ENCODE measurements at regions not wholly inside any gene's neighbourhood (a gene's known extent, or its start where the extent isn't known, plus 50 kb on each side); places are given as distances from the start of the nearest gene placed in this dataset.

DNA sequence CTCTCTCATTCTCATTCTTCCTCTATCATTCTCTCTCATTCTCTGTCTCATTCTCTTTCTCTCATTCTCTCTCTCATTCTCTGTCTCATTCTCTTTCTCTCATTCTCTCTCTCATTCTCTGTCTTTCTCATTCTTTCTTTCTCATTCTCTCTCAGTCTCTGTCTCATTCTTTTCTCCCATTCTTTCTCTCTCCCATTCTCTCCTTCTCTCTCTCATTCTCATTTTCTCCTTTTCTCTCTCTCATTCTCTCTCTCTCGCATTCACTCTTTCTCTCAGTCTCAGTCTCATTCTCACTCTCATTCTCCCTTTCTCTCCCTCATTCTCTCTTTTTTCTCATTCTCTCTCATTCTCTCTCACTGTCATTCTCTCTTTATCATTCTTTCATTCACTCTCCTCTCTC is 152.0 kb upstream of the UQCRFS1 start:
- DNase-seq: no peak
- Histone ChIP-seq H3K4me3 (no peak overlapping the region), H3K27me3 (peaks cover 0 to 15% (median 4%) of the 10 kb centered on the region in 3 donors), H3K36me3 (no peaks in the 10 kb centered on the region), H3K9me3 (peaks cover 0 to 5% (median 0%) of the 10 kb centered on the region in 4 donors), H3K4me1 (no peaks in the 10 kb centered on the region), H3K27ac (no peak overlapping the region)
- 88 to 94% methylated on average over 1 of the region's 1 CpG for WGBS, 2 donors
- no peak for TF ChIP-seq POLR2AphosphoS5 (IDR thresholded peaks at IDR 0.05)
- TF ChIP-seq EP300 (IDR thresholded peaks at IDR 0.05): no peak
- TF ChIP-seq, protein P1, sequence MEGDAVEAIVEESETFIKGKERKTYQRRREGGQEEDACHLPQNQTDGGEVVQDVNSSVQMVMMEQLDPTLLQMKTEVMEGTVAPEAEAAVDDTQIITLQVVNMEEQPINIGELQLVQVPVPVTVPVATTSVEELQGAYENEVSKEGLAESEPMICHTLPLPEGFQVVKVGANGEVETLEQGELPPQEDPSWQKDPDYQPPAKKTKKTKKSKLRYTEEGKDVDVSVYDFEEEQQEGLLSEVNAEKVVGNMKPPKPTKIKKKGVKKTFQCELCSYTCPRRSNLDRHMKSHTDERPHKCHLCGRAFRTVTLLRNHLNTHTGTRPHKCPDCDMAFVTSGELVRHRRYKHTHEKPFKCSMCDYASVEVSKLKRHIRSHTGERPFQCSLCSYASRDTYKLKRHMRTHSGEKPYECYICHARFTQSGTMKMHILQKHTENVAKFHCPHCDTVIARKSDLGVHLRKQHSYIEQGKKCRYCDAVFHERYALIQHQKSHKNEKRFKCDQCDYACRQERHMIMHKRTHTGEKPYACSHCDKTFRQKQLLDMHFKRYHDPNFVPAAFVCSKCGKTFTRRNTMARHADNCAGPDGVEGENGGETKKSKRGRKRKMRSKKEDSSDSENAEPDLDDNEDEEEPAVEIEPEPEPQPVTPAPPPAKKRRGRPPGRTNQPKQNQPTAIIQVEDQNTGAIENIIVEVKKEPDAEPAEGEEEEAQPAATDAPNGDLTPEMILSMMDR (IDR thresholded peaks at IDR 0.05): no peak
- TF ChIP-seq POLR2A (IDR thresholded peaks at IDR 0.05): no peak
- intact Hi-C loops (cut with DNase I): no loop called here

DNA sequence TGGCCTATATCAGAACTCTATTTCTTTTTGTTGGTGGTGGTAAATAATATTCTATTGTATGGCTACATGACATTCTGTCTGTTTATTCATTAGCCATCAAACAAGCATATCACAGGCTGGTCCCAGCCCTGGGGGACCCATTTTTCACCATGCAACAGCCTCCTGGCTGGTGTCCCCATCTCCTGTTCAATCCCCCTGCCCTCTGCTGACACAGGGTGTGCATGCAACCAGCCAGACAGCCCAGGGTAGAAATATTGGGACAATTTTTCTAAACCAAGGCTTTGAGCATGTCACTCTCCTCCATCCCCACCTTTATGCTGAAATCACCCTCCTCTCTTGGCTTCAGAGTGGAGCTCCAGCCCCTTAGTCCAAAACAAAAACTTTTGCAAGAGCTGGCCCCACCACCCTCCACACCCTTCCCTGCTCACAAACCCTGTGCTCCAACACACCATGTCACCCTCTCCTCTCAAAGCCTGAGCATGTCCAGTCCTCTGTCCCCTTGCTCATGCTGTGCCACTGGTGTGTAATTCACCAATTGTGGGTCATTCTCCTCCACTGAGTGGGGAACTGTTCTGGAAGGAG is 153.0 kb upstream of the UQCRFS1 start:
- intact Hi-C loops (cut with DNase I): no loop called here
- peaks cover 0 to 5% (median 0%) of the 10 kb centered on the region in 4 donors for H3K9me3 ChIP-seq
- TF ChIP-seq EP300 (IDR thresholded peaks at IDR 0.05): no peak
- TF ChIP-seq, protein P1 (IDR thresholded peaks at IDR 0.05): no peak
- no peak for TF ChIP-seq POLR2A (IDR thresholded peaks at IDR 0.05)
- no peak for TF ChIP-seq POLR2AphosphoS5 (IDR thresholded peaks at IDR 0.05)
- no peak for DNase-seq
- peaks cover 0 to 15% (median 4%) of the 10 kb centered on the region in 3 donors for H3K27me3 ChIP-seq
- no peaks in the 10 kb centered on the region for H3K36me3 ChIP-seq
- no peak overlapping the region for H3K27ac ChIP-seq
- no peak overlapping the region for H3K4me3 ChIP-seq
- H3K4me1 ChIP-seq: no peaks in the 10 kb centered on the region

DNA sequence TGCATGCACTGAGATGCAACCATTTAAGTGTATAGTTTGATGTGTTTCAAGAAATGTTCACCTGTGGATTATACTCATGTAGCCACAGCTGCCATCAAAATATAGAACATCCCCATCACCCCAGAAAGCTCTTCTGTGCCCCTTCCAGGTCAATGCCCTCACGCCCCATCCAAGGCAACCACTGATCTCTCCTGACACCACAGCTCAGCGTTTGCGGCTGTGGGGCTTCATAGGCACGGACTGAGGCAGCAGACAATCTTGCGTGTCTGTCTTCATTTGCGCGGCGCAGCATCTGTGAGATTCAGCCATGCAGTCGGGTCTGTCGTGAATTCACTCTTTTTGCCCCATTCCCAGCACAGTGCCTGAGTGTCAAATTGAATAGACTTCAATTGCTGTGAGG is 153.8 kb upstream of the UQCRFS1 start:
- H3K27ac ChIP-seq: no peak overlapping the region
- H3K4me3 ChIP-seq: no peak overlapping the region
- peaks cover 0 to 15% (median 4%) of the 10 kb centered on the region in 3 donors for H3K27me3 ChIP-seq
- no peak for TF ChIP-seq POLR2AphosphoS5 (IDR thresholded peaks at IDR 0.05)
- no peak for TF ChIP-seq POLR2A (IDR thresholded peaks at IDR 0.05)
- no peak for TF ChIP-seq EP300 (IDR thresholded peaks at IDR 0.05)
- TF ChIP-seq, protein P1 (IDR thresholded peaks at IDR 0.05): no peak
- no peaks in the 10 kb centered on the region for H3K36me3 ChIP-seq
- 90 to 92% methylated on average over 10 of the region's 10 CpGs for WGBS, 2 donors
- DNase-seq: no peak
- intact Hi-C loops (cut with DNase I): no loop called here
- H3K9me3 ChIP-seq: peaks cover 0 to 5% (median 0%) of the 10 kb centered on the region in 4 donors
- no peaks in the 10 kb centered on the region for H3K4me1 ChIP-seq

DNA sequence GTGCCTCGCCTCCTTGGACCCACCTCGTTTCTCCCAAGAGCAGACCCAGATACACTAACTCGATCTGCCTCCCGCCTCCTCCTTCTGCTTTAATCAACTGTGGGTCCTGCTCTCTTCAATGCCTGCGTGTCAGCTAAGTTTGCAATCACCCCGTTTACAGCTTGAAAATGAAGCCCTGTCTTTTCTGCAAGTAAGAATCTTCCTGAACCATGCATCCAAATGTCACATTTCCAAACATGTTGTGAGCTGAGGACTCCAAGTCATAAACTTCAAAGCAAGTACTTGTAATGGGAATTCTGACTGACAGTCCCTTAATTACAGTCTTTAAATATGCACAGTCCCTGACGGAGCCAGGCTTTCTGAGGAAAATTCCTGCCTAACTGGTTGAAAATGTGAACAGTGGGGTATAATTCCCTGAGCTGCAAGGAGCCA is 154.9 kb upstream of the UQCRFS1 start:
- TF ChIP-seq POLR2AphosphoS5 (IDR thresholded peaks at IDR 0.05): no peak
- TF ChIP-seq EP300 (IDR thresholded peaks at IDR 0.05): no peak
- TF ChIP-seq, protein P1 (IDR thresholded peaks at IDR 0.05): no peak
- no peak for TF ChIP-seq POLR2A (IDR thresholded peaks at IDR 0.05)

DNA sequence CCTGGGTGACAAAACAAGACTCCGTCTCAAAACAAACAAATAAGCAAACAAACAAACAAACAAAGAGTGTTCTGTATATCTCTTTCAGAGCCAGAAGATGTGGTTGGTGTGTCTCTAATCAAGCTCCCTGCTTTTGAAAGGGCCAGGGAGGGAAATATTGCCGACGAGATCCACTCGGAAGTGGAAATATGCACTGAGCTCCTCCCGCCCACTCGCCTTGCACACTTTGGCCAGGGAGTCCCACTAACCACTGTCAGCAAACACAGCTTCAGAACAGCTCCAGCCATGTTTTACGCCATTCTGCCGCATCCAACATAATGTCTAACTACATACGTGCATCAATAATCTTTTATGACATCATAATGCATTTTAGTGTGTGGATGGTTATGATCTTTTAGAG is 155.5 kb upstream of the VSTM2B start:
- H3K9me3 ChIP-seq: no peaks in the 10 kb centered on the region
- H3K27me3 ChIP-seq: peaks cover 0 to 14% (median 4%) of the 10 kb centered on the region in 3 donors
- H3K4me1 ChIP-seq: no peaks in the 10 kb centered on the region
- TF ChIP-seq, protein P1 (IDR thresholded peaks at IDR 0.05): no peak
- no peak for TF ChIP-seq EP300 (IDR thresholded peaks at IDR 0.05)
- no peak for TF ChIP-seq POLR2A (IDR thresholded peaks at IDR 0.05)
- no peak for TF ChIP-seq POLR2AphosphoS5 (IDR thresholded peaks at IDR 0.05)
- WGBS, 2 donors: 90% methylated on average over 9 of the region's 9 CpGs
- no peak overlapping the region for H3K27ac ChIP-seq
- H3K4me3 ChIP-seq: no peak overlapping the region
- no peaks in the 10 kb centered on the region for H3K36me3 ChIP-seq
- DNase-seq: no peak
- intact Hi-C loops (cut with DNase I): no loop called here

More for the DNA sequence above, 154.9 kb upstream of the UQCRFS1 start:
- H3K4me3 ChIP-seq: no peak overlapping the region
- H3K9me3 ChIP-seq: no peaks in the 10 kb centered on the region
- intact Hi-C loops (cut with DNase I): no loop called here
- no peak for DNase-seq
- no peaks in the 10 kb centered on the region for H3K4me1 ChIP-seq
- no peak overlapping the region for H3K27ac ChIP-seq
- WGBS, 2 donors: 23% methylated on average over 7 of the region's 7 CpGs
- no peaks in the 10 kb centered on the region for H3K36me3 ChIP-seq
- peaks cover 0 to 15% (median 4%) of the 10 kb centered on the region in 3 donors for H3K27me3 ChIP-seq
